ENCODE measurements at regions not wholly inside any gene's neighbourhood (a gene's known extent, or its start where the extent isn't known, plus 50 kb on each side); places are given as distances from the start of the nearest gene placed in this dataset.
"Not testable (repeated sequence)": the region's sequence is repeated elsewhere in the genome, so short reads cannot be mapped to it uniquely, and the experiment has no call there.

- Histone ChIP-seq H3K79me1 (replicated peaks; ENCODE audit: low read length, poor library complexity, severe bottlenecking) (no peaks in the 10 kb centered on the region), H3K9ac (ENCODE audit: low read length) (no peak overlapping the region), H3K27ac (ENCODE audit: low read length, poor library complexity, severe bottlenecking) (no peak overlapping the region), H2AK5ac (ENCODE audit: low read length, severe bottlenecking) (no peak overlapping the region), H3K36me3 (ENCODE audit: control insufficient read depth in 1 of 2, insufficient read depth in 2 of 2, low read depth in 1 of 2, low read length in 2 of 2) (no peaks in the 10 kb centered on the region), H3K23ac (ENCODE audit: low read length in 2 of 2) (no peak overlapping the region), H3K4me3 (ENCODE audit: insufficient read depth in 1 of 2, low read depth in 1 of 2, low read length in 2 of 2) (no peak overlapping the region), H3K18ac (ENCODE audit: low read depth in 1 of 2, low read length in 2 of 2) (no peak overlapping the region), H2BK15ac (ENCODE audit: low read depth, poor library complexity, severe bottlenecking) (no peak overlapping the region), H3K4me2 (ENCODE audit: low read length, poor library complexity, severe bottlenecking) (no peak overlapping the region), H4K8ac (ENCODE audit: low read length) (no peak overlapping the region), H2AFZ (ENCODE audit: low read depth, low read length) (no peak overlapping the region), H3K14ac (ENCODE audit: low read length in 2 of 2) (no peak overlapping the region), H2BK5ac (ENCODE audit: low read depth, low read length, poor library complexity, severe bottlenecking) (no peak overlapping the region), H3K9me3 (ENCODE audit: control insufficient read depth, low read length) (peaks cover 3% of the 10 kb centered on the region), H2BK120ac (ENCODE audit: low read depth, low read length) (no peak overlapping the region), H3K4me1 (ENCODE audit: control insufficient read depth, insufficient read depth, low read depth, low read length) (no peaks in the 10 kb centered on the region), H2BK12ac (ENCODE audit: low read length in 2 of 2) (no peak overlapping the region), H4K91ac (ENCODE audit: low read length) (no peak overlapping the region), H3K27me3 (ENCODE audit: control insufficient read depth in 1 of 2, insufficient read depth in 1 of 2, low read length in 2 of 2) (no peaks in the 10 kb centered on the region), H3K4ac (ENCODE audit: low read depth in 1 of 2, low read length in 2 of 2) (no peak overlapping the region)
- no peak for DNase-seq
- WGBS = 95% methylated on average over 2 of the region's 2 CpGs
Measured at GRCh38 chrX:145410622-145411021, 163.3 kb downstream of the SPANXN1 start.

GRCh38 chrX:145436211-145436610, 188.9 kb downstream of the SPANXN1 start:
- H3K27me3 ChIP-seq (ENCODE audit: control insufficient read depth in 1 of 2, insufficient read depth in 1 of 2, low read length in 2 of 2); H2AFZ ChIP-seq (ENCODE audit: low read depth, low read length); H3K9ac ChIP-seq (ENCODE audit: low read length); H3K9me3 ChIP-seq (ENCODE audit: control insufficient read depth, low read length); H2BK12ac ChIP-seq (ENCODE audit: low read length in 2 of 2); H2BK120ac ChIP-seq (ENCODE audit: low read depth, low read length); H4K8ac ChIP-seq (ENCODE audit: low read length); H3K27ac ChIP-seq (ENCODE audit: low read length, poor library complexity, severe bottlenecking); H3K79me1 ChIP-seq (replicated peaks; ENCODE audit: low read length, poor library complexity, severe bottlenecking); DNase-seq; H3K4me3 ChIP-seq (ENCODE audit: insufficient read depth in 1 of 2, low read depth in 1 of 2, low read length in 2 of 2); H4K91ac ChIP-seq (ENCODE audit: low read length); H3K18ac ChIP-seq (ENCODE audit: low read depth in 1 of 2, low read length in 2 of 2); H2AK5ac ChIP-seq (ENCODE audit: low read length, severe bottlenecking); H2BK5ac ChIP-seq (ENCODE audit: low read depth, low read length, poor library complexity, severe bottlenecking); H3K14ac ChIP-seq (ENCODE audit: low read length in 2 of 2); H3K4me2 ChIP-seq (ENCODE audit: low read length, poor library complexity, severe bottlenecking); H3K4ac ChIP-seq (ENCODE audit: low read depth in 1 of 2, low read length in 2 of 2); H3K36me3 ChIP-seq (ENCODE audit: control insufficient read depth in 1 of 2, insufficient read depth in 2 of 2, low read depth in 1 of 2, low read length in 2 of 2); H3K23ac ChIP-seq (ENCODE audit: low read length in 2 of 2); H3K4me1 ChIP-seq (ENCODE audit: control insufficient read depth, insufficient read depth, low read depth, low read length); H2BK15ac ChIP-seq (ENCODE audit: low read depth, poor library complexity, severe bottlenecking): not testable (repeated sequence)
- WGBS = 98% methylated on average over 9 of the region's 32 CpGs

GRCh38 chrX:145464650-145465049, 217.3 kb downstream of the SPANXN1 start:
- Histone ChIP-seq H3K9ac (ENCODE audit: low read length) (no peak overlapping the region), H3K4me2 (ENCODE audit: low read length, poor library complexity, severe bottlenecking) (no peak overlapping the region), H2BK15ac (ENCODE audit: low read depth, poor library complexity, severe bottlenecking) (no peak overlapping the region), H2BK120ac (ENCODE audit: low read depth, low read length) (no peak overlapping the region), H2BK12ac (ENCODE audit: low read length in 2 of 2) (no peak overlapping the region), H2BK5ac (ENCODE audit: low read depth, low read length, poor library complexity, severe bottlenecking) (no peak overlapping the region), H3K79me1 (replicated peaks; ENCODE audit: low read length, poor library complexity, severe bottlenecking) (no peaks in the 10 kb centered on the region), H3K27ac (ENCODE audit: low read length, poor library complexity, severe bottlenecking) (no peak overlapping the region), H3K27me3 (ENCODE audit: control insufficient read depth in 1 of 2, insufficient read depth in 1 of 2, low read length in 2 of 2) (no peaks in the 10 kb centered on the region), H3K18ac (ENCODE audit: low read depth in 1 of 2, low read length in 2 of 2) (no peak overlapping the region), H3K14ac (ENCODE audit: low read length in 2 of 2) (no peak overlapping the region), H3K23ac (ENCODE audit: low read length in 2 of 2) (no peak overlapping the region), H4K91ac (ENCODE audit: low read length) (no peak overlapping the region), H3K9me3 (ENCODE audit: control insufficient read depth, low read length) (peaks cover 2% of the 10 kb centered on the region), H3K4ac (ENCODE audit: low read depth in 1 of 2, low read length in 2 of 2) (no peak overlapping the region), H2AFZ (ENCODE audit: low read depth, low read length) (no peak overlapping the region), H3K4me3 (ENCODE audit: insufficient read depth in 1 of 2, low read depth in 1 of 2, low read length in 2 of 2) (no peak overlapping the region), H3K36me3 (ENCODE audit: control insufficient read depth in 1 of 2, insufficient read depth in 2 of 2, low read depth in 1 of 2, low read length in 2 of 2) (no peaks in the 10 kb centered on the region), H3K4me1 (ENCODE audit: control insufficient read depth, insufficient read depth, low read depth, low read length) (no peaks in the 10 kb centered on the region), H2AK5ac (ENCODE audit: low read length, severe bottlenecking) (no peak overlapping the region), H4K8ac (ENCODE audit: low read length) (no peak overlapping the region)
- WGBS = 71% methylated on average over 2 of the region's 3 CpGs
- no peak for DNase-seq

DNA sequence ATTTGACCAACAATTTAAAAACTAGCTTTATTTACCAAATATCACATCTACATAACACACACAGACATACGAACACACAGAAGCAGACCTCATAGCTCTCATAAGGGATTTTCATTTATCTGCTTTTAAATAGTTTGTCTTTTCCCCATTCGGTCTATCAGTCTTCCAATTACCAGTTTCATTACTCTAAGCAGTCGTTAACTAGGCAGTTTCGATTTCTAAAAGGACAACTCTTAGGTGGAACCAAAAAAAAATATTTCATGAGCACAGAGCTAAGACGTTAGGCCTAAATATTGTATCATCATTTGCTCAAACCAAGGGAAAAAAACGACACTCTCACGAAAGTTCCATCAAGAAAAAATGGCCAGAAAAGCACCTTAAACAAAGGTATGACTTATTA, 228.4 kb downstream of the SPANXN1 start:
- no peaks in the 10 kb centered on the region for H3K79me1 ChIP-seq (replicated peaks; ENCODE audit: low read length, poor library complexity, severe bottlenecking)
- no peak overlapping the region for H2AK5ac ChIP-seq (ENCODE audit: low read length, severe bottlenecking)
- H3K4me2 ChIP-seq (ENCODE audit: low read length, poor library complexity, severe bottlenecking) = no peak overlapping the region
- DNase-seq = no peak
- H2BK120ac ChIP-seq (ENCODE audit: low read depth, low read length) = no peak overlapping the region
- H3K23ac ChIP-seq (ENCODE audit: low read length in 2 of 2) = no peak overlapping the region
- H3K4ac ChIP-seq (ENCODE audit: low read depth in 1 of 2, low read length in 2 of 2) = no peak overlapping the region
- H3K4me1 ChIP-seq (ENCODE audit: control insufficient read depth, insufficient read depth, low read depth, low read length) = no peaks in the 10 kb centered on the region
- no peak overlapping the region for H2BK12ac ChIP-seq (ENCODE audit: low read length in 2 of 2)
- 74% methylated on average over 5 of the region's 7 CpGs for WGBS
- no peak overlapping the region for H3K18ac ChIP-seq (ENCODE audit: low read depth in 1 of 2, low read length in 2 of 2)
- H2AFZ ChIP-seq (ENCODE audit: low read depth, low read length) = no peak overlapping the region
- no peak overlapping the region for H2BK5ac ChIP-seq (ENCODE audit: low read depth, low read length, poor library complexity, severe bottlenecking)
- no peak overlapping the region for H3K14ac ChIP-seq (ENCODE audit: low read length in 2 of 2)
- H3K27me3 ChIP-seq (ENCODE audit: control insufficient read depth in 1 of 2, insufficient read depth in 1 of 2, low read length in 2 of 2) = no peaks in the 10 kb centered on the region
- H2BK15ac ChIP-seq (ENCODE audit: low read depth, poor library complexity, severe bottlenecking) = no peak overlapping the region
- no peak overlapping the region for H4K8ac ChIP-seq (ENCODE audit: low read length)
- peaks cover 12% of the 10 kb centered on the region for H3K9me3 ChIP-seq (ENCODE audit: control insufficient read depth, low read length)
- no peaks in the 10 kb centered on the region for H3K36me3 ChIP-seq (ENCODE audit: control insufficient read depth in 1 of 2, insufficient read depth in 2 of 2, low read depth in 1 of 2, low read length in 2 of 2)
- H3K9ac ChIP-seq (ENCODE audit: low read length) = no peak overlapping the region
- H3K4me3 ChIP-seq (ENCODE audit: insufficient read depth in 1 of 2, low read depth in 1 of 2, low read length in 2 of 2) = no peak overlapping the region
- no peak overlapping the region for H3K27ac ChIP-seq (ENCODE audit: low read length, poor library complexity, severe bottlenecking)
- H4K91ac ChIP-seq (ENCODE audit: low read length) = no peak overlapping the region
